ENCODE measurements at regions not wholly inside any gene's neighbourhood (a gene's known extent, or its start where the extent isn't known, plus 50 kb on each side); places are given as distances from the start of the nearest gene placed in this dataset.

DNA sequence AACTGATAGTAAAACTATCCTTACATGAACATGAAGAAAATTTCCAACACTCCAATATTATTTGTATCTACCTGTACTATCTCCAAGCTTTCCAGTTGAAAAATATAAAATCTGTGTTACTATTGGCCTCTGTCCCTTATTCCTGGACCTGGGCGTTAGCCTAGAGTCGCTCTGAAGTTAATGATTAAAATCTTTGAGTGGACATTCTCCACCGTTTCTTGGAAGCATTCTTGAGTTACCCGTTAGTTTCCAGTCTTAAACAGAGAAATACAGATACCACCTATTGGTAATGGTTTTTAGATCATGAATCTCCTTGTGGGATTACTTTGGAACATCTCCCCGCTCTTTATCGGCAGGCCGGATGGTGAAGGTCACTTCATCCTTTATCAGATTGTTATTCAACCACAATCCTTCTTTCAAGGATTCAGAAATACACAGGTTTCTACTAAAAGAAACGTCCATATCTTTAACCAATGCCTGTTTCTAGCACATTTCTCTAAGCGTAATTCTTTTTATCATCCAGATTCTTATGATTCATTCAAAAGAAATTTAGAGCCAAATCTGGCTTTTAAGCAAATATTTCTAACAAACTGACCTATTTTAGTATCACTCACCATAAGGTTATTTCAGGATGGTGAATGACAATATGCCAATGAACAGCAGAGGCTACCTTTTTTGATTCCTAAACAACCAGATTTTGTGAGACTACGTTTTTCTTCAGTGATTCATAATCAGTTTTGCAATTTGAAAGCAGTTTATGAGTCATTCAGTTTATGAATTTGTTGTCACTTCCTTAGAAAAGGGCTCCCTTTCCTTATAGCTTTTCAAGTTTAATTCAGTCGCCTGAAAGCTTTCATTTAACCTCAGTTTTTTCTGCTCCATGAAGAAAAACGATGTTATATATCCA lies 70.2 kb upstream of the ERRFI1 start:
- TF ChIP-seq, protein P1, sequence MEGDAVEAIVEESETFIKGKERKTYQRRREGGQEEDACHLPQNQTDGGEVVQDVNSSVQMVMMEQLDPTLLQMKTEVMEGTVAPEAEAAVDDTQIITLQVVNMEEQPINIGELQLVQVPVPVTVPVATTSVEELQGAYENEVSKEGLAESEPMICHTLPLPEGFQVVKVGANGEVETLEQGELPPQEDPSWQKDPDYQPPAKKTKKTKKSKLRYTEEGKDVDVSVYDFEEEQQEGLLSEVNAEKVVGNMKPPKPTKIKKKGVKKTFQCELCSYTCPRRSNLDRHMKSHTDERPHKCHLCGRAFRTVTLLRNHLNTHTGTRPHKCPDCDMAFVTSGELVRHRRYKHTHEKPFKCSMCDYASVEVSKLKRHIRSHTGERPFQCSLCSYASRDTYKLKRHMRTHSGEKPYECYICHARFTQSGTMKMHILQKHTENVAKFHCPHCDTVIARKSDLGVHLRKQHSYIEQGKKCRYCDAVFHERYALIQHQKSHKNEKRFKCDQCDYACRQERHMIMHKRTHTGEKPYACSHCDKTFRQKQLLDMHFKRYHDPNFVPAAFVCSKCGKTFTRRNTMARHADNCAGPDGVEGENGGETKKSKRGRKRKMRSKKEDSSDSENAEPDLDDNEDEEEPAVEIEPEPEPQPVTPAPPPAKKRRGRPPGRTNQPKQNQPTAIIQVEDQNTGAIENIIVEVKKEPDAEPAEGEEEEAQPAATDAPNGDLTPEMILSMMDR (conservative IDR thresholded peaks at IDR 0.05 in 1 of 2, IDR thresholded peaks at IDR 0.05 in 1 of 2; ENCODE audit: low read depth in 1 of 2, low read length in 2 of 2), result no peak
- TF ChIP-seq EZH2 (IDR thresholded peaks at IDR 0.05; ENCODE audit: low read length, missing control alignments), result no peak
